H1 (cell line): ENCODE measurements at regions not wholly inside any gene's neighbourhood (a gene's known extent, or its start where the extent isn't known, plus 50 kb on each side); places are given as distances from the start of the nearest gene placed in this dataset.

Source experiments
- ATF2 ChIP-seq: IDR thresholded peaks from 2 replicates; pipeline ENCODE4 v1.6.1; 2012; ENCODE audit warnings: low read length, inconsistent platforms
- ATF3 ChIP-seq: IDR thresholded peaks from 2 replicates; pipeline ENCODE4 v1.6.1; 2011; ENCODE audit warnings: low read depth, mild to moderate bottlenecking, low read length; ENCODE audit not compliant: insufficient read depth
- CTCF ChIP-seq, 3 experiments: IDR thresholded peaks; 1 replicate in 2 of 3; 2 replicates in 1 of 3; pipeline versions ENCODE4 v1.5.1 to v1.6.1; 2011; ENCODE audit warnings: low read length in 3 of 3, mild to moderate bottlenecking in 3 of 3, inconsistent platforms in 2 of 3, low read depth in 1 of 3, moderate library complexity in 1 of 3; ENCODE audit not compliant: insufficient read depth in 1 of 3; ENCODE audit errors: control extremely low read depth in 1 of 3
- EP300 ChIP-seq, 2 experiments: IDR thresholded peaks; 1 replicate in 1 of 2; 2 replicates in 1 of 2; pipeline ENCODE4 v1.6.1; 2011 to 2012; ENCODE audit warnings: low read depth in 2 of 2, low read length in 2 of 2, mild to moderate bottlenecking in 2 of 2, borderline replicate concordance in 1 of 2, inconsistent platforms in 1 of 2, moderate library complexity in 1 of 2
- NRF1 ChIP-seq: IDR thresholded peaks from 2 replicates; pipeline ENCODE4 v1.6.1; 2011; ENCODE audit warnings: mild to moderate bottlenecking, low read depth, low read length, improper control_type of control experiment
- PHF8 ChIP-seq: fragments of 200-600 bp; sonication (generic); conservative IDR thresholded peaks from 2 replicates; pipeline ENCODE4 v1.7.1; 2012; ENCODE audit warnings: low read depth, mild to moderate bottlenecking, inconsistent platforms, low read length, moderate library complexity
- RAD21 ChIP-seq, 2 experiments: IDR thresholded peaks in 1 of 2; conservative IDR thresholded peaks in 1 of 2; 2 replicates each; pipeline ENCODE4 v1.6.1; 2011; ENCODE audit warnings: low read depth in 2 of 2, low read length in 2 of 2, improper control_type of control experiment in 1 of 2, inconsistent platforms in 1 of 2, mild to moderate bottlenecking in 1 of 2, moderate library complexity in 1 of 2
- RNF2 ChIP-seq: fragments of 200-900, 300-1000 bp; sonication (generic); IDR thresholded peaks from 2 replicates; pipeline ENCODE4 v1.7.1; 2016; ENCODE audit warnings: borderline replicate concordance, low read depth, mild to moderate bottlenecking, antibody characterized with exemption, low read length; ENCODE audit not compliant: poor library complexity, severe bottlenecking; ENCODE audit errors: missing control alignments
- SP2 ChIP-seq: IDR thresholded peaks from 2 replicates; pipeline ENCODE4 v1.6.1; 2012; ENCODE audit warnings: mild to moderate bottlenecking, low read length, inconsistent platforms
- TF ChIP-seq, protein P1 (sequence below): fragments of 300-600 bp; sonication (generic); IDR thresholded peaks from 2 replicates; pipeline ENCODE4 v1.7.1; 2012; ENCODE audit warnings: low read length, moderate library complexity, mild to moderate bottlenecking, inconsistent platforms; ENCODE audit not compliant: insufficient replicate concordance

DNA sequence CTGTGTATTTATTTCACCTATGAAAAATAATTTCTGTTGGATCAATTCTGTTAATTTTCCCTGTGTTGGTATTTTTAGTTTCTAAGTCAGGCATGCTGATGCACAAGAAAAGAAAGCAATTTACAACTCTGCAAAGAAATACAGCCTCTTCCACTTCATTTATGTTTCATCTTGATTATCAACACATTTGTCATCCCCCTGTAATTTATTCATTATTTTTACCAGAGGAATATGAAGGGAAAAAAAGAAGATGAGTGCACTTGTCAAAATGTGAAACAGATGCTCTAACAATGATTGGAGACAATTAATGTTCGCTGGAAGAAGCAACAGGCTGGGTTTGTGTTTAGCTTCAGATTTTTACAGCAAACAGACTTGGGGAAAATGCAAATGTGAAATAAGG lies 958.5 kb upstream of the SEL1L start:
- TF ChIP-seq CTCF (IDR thresholded peaks at IDR 0.05; ENCODE audit: control extremely low read depth in 1 of 3, insufficient read depth in 1 of 3, low read depth in 1 of 3, low read length in 3 of 3) = no peak
- TF ChIP-seq RNF2 = no peak
- TF ChIP-seq RAD21 (IDR thresholded peaks at IDR 0.05 in 1 of 2, conservative IDR thresholded peaks at IDR 0.05 in 1 of 2; ENCODE audit: low read depth in 2 of 2, low read length in 2 of 2) = no peak
- no peak for TF ChIP-seq EP300 (IDR thresholded peaks at IDR 0.05; ENCODE audit: borderline replicate concordance in 1 of 2, low read depth in 2 of 2, low read length in 2 of 2)
- TF ChIP-seq NRF1 = no peak
- no peak for TF ChIP-seq ATF2
- no peak for TF ChIP-seq ATF3
- no peak for TF ChIP-seq PHF8
- TF ChIP-seq, protein P1, sequence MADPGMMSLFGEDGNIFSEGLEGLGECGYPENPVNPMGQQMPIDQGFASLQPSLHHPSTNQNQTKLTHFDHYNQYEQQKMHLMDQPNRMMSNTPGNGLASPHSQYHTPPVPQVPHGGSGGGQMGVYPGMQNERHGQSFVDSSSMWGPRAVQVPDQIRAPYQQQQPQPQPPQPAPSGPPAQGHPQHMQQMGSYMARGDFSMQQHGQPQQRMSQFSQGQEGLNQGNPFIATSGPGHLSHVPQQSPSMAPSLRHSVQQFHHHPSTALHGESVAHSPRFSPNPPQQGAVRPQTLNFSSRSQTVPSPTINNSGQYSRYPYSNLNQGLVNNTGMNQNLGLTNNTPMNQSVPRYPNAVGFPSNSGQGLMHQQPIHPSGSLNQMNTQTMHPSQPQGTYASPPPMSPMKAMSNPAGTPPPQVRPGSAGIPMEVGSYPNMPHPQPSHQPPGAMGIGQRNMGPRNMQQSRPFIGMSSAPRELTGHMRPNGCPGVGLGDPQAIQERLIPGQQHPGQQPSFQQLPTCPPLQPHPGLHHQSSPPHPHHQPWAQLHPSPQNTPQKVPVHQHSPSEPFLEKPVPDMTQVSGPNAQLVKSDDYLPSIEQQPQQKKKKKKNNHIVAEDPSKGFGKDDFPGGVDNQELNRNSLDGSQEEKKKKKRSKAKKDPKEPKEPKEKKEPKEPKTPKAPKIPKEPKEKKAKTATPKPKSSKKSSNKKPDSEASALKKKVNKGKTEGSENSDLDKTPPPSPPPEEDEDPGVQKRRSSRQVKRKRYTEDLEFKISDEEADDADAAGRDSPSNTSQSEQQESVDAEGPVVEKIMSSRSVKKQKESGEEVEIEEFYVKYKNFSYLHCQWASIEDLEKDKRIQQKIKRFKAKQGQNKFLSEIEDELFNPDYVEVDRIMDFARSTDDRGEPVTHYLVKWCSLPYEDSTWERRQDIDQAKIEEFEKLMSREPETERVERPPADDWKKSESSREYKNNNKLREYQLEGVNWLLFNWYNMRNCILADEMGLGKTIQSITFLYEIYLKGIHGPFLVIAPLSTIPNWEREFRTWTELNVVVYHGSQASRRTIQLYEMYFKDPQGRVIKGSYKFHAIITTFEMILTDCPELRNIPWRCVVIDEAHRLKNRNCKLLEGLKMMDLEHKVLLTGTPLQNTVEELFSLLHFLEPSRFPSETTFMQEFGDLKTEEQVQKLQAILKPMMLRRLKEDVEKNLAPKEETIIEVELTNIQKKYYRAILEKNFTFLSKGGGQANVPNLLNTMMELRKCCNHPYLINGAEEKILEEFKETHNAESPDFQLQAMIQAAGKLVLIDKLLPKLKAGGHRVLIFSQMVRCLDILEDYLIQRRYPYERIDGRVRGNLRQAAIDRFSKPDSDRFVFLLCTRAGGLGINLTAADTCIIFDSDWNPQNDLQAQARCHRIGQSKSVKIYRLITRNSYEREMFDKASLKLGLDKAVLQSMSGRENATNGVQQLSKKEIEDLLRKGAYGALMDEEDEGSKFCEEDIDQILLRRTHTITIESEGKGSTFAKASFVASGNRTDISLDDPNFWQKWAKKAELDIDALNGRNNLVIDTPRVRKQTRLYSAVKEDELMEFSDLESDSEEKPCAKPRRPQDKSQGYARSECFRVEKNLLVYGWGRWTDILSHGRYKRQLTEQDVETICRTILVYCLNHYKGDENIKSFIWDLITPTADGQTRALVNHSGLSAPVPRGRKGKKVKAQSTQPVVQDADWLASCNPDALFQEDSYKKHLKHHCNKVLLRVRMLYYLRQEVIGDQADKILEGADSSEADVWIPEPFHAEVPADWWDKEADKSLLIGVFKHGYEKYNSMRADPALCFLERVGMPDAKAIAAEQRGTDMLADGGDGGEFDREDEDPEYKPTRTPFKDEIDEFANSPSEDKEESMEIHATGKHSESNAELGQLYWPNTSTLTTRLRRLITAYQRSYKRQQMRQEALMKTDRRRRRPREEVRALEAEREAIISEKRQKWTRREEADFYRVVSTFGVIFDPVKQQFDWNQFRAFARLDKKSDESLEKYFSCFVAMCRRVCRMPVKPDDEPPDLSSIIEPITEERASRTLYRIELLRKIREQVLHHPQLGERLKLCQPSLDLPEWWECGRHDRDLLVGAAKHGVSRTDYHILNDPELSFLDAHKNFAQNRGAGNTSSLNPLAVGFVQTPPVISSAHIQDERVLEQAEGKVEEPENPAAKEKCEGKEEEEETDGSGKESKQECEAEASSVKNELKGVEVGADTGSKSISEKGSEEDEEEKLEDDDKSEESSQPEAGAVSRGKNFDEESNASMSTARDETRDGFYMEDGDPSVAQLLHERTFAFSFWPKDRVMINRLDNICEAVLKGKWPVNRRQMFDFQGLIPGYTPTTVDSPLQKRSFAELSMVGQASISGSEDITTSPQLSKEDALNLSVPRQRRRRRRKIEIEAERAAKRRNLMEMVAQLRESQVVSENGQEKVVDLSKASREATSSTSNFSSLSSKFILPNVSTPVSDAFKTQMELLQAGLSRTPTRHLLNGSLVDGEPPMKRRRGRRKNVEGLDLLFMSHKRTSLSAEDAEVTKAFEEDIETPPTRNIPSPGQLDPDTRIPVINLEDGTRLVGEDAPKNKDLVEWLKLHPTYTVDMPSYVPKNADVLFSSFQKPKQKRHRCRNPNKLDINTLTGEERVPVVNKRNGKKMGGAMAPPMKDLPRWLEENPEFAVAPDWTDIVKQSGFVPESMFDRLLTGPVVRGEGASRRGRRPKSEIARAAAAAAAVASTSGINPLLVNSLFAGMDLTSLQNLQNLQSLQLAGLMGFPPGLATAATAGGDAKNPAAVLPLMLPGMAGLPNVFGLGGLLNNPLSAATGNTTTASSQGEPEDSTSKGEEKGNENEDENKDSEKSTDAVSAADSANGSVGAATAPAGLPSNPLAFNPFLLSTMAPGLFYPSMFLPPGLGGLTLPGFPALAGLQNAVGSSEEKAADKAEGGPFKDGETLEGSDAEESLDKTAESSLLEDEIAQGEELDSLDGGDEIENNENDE = no peak
- no peak for TF ChIP-seq SP2
